ENCODE measurements at regions not wholly inside any gene's neighbourhood (a gene's known extent, or its start where the extent isn't known, plus 50 kb on each side); places are given as distances from the start of the nearest gene placed in this dataset.

DNA sequence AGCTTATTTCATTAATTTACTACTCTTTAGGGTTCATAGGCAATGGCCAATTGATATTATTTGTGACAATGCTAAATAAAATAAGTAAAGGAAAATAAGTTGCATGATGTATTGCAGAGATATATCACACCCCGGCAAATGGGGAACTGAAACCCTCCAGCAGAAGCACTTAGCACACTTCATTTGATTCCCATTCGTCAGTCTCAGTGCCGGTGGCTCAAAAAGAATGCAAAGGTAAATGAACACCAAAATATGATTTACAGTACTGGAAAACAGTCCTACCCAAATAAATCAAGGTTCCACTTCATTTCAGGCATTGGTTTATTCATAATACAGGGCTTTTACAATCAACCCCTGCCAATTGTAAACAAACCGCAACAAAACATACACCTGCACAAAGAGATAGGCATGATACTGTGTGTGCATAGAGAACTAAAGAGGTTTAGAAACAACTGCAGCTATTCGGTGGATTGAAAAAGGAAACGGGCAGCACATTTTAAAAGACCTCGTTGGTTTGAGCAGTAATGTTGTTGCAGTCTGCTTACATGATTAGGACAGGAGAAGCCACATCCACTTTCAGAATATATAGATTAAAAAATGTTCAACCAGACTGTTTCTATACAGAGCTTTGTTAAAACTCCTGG is 1019.2 kb downstream of the TTLL7 start:
- TF ChIP-seq CTCF (IDR thresholded peaks at IDR 0.05) = no peak

- no peak for TF ChIP-seq CTCF (IDR thresholded peaks at IDR 0.05)
Measured at GRCh38 chr1:82978461-82979324, 1020.2 kb downstream of the TTLL7 start.

DNA sequence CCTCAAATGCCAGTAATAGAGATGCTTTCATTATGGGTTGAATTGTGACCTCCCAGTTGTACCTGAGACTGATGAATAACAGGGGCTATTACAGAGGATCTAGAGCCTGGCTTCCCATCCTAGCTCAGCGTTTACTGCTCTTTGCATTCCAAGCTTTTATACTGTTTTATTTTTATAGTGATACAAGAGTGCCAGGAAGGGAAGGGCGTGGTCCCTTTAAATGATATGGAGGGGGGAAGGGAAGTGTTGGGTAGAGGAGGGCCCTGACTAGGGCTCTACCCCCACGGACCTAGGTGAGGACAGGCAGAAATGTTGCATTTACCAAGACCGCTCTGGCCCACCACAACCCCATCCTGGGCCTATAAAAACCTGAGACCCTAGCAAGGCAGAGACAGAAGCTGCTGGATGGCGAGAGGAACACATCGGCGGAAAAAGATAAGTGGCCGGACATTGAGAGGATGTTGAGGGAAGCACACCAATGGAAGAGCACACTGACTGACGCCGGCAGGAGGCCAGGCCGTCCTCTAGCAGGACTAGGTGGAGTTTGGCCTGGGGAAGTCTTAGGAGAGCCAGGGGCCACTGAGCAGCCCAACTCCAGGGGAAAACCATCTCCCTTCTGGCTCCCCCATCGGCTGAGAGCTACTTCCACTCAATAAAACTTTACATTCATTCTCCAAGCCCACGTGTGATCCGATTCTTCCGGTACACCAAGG is 1025.9 kb downstream of the TTLL7 start:
- TF ChIP-seq CTCF (IDR thresholded peaks at IDR 0.05) = no peak

- no peak for TF ChIP-seq CTCF (IDR thresholded peaks at IDR 0.05)
Measured at GRCh38 chr1:82969340-82969739, 1029.6 kb downstream of the TTLL7 start.

DNA sequence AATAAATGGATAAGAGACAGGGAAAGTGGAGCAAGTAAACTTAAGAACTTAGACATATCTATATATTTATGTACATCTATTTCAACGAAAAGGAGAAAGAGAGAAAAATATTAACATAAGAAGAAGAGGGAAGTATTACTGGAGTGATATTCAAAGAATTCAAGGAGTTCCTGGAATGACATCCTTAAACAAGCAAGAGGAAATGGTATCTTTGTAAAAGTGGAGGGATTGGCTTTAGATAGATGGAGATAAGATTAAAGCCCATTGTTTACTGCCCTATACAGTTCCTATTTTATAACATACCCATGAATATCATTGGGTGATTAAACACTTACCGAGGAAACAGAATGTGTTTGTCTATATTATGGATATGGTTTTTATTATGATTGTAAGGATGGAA is 1036.3 kb downstream of the TTLL7 start:
- no peak for TF ChIP-seq CTCF (IDR thresholded peaks at IDR 0.05)

GRCh38 chr1:82950606-82951200 is 1048.2 kb downstream of the TTLL7 start:
- no peak for TF ChIP-seq CTCF (IDR thresholded peaks at IDR 0.05)

- TF ChIP-seq CTCF (IDR thresholded peaks at IDR 0.05) = no peak
Measured at GRCh38 chr1:82948386-82948785, 1050.5 kb downstream of the TTLL7 start.
